GM12864 (cell line): ENCODE measurements at regions not wholly inside any gene's neighbourhood (a gene's known extent, or its start where the extent isn't known, plus 50 kb on each side); places are given as distances from the start of the nearest gene placed in this dataset.

ENCODE experiments used
- DNase-seq: peaks from one replicate; pipeline ENCODE4 v3.0.0-alpha.2; 2011; ENCODE audit warnings: low read depth
- H3K4me3 ChIP-seq: 2 replicates; pipeline ENCODE4 v1.5.1; 2011; ENCODE audit warnings: mild to moderate bottlenecking, low read depth, low read length, control low read depth
- CTCF ChIP-seq: IDR thresholded peaks from 2 replicates; pipeline ENCODE4 v1.5.1; 2011; ENCODE audit warnings: low read depth, mild to moderate bottlenecking, moderate library complexity, low read length, control low read depth, inconsistent platforms; ENCODE audit errors: missing control alignments

GRCh38 chr18:43649649-43650357 lies 372.5 kb upstream of the SYT4 start:
- no peak for DNase-seq
- TF ChIP-seq CTCF: no peak
- no peak overlapping the region for H3K4me3 ChIP-seq

GRCh38 chr18:43650426-43650825 lies 373.1 kb upstream of the SYT4 start:
- no peak overlapping the region for H3K4me3 ChIP-seq
- DNase-seq: no peak
- TF ChIP-seq CTCF: no peak

- DNase-seq: no peak
- TF ChIP-seq CTCF: no peak
- H3K4me3 ChIP-seq: no peak overlapping the region
Measured at GRCh38 chr18:43651057-43651456, 373.8 kb upstream of the SYT4 start.

GRCh38 chr18:43656547-43656946 lies 379.3 kb upstream of the SYT4 start:
- TF ChIP-seq CTCF: no peak
- no peak for DNase-seq
- no peak overlapping the region for H3K4me3 ChIP-seq

GRCh38 chr18:43661570-43661969 lies 384.3 kb upstream of the SYT4 start:
- H3K4me3 ChIP-seq: no peak overlapping the region
- TF ChIP-seq CTCF: peak; percentile 55
- DNase-seq: peak; percentile 13

- no peak for TF ChIP-seq CTCF
- H3K4me3 ChIP-seq: no peak overlapping the region
- no peak for DNase-seq
Measured at GRCh38 chr18:43662657-43663056, 385.4 kb upstream of the SYT4 start.

- no peak overlapping the region for H3K4me3 ChIP-seq
- TF ChIP-seq CTCF: no peak
- DNase-seq: no peak
Measured at GRCh38 chr18:43663159-43663558, 385.9 kb upstream of the SYT4 start.
